ENCODE measurements at regions not wholly inside any gene's neighbourhood (a gene's known extent, or its start where the extent isn't known, plus 50 kb on each side); places are given as distances from the start of the nearest gene placed in this dataset.

GRCh38 chr13:85445534-85445933 lies 353.7 kb downstream of the SLITRK6 start:
- DNase-seq: no peak

- no peak for DNase-seq
Observed at GRCh38 chr13:85441975-85442374, 357.2 kb downstream of the SLITRK6 start.

DNA sequence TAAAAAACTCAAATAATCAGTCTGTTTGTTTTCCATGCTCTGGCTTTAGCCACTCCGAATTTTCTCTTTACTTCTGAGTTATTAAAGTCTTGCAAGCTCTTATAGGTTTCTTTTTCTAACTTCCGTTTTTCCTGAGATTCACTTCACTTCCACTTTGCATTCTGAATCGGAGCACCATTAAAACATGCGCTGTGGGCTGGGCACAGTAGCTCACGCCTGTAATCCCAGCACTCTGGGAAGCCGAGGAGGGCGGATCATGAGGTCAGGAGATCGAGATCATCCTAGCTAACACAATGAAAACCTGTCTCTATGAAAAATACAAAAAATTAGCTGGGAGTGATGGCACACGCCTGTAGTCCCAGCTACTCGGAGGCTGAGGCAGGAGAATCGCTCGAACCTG lies 357.9 kb downstream of the SLITRK6 start:
- DNase-seq: peak; percentile 8

DNA sequence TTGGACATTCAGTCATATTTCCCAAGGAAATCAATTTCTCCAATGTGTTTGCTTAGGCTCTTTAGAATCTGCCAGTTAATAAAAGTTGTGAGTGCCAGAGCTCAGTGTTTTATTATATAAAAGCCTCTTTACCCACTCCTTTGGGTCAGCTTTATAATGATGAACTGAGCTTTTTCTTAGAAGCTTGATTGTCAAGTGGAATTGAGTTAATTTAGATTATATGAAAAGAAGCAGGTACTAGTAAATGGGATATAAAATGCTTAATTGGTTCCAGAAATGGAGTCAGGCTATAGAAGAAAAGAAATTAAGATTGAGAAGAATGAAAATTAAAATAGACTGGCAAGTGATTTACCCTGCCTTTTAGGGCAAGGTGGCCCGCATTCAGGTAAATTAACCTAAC lies 363.2 kb downstream of the SLITRK6 start:
- DNase-seq: no peak

DNA sequence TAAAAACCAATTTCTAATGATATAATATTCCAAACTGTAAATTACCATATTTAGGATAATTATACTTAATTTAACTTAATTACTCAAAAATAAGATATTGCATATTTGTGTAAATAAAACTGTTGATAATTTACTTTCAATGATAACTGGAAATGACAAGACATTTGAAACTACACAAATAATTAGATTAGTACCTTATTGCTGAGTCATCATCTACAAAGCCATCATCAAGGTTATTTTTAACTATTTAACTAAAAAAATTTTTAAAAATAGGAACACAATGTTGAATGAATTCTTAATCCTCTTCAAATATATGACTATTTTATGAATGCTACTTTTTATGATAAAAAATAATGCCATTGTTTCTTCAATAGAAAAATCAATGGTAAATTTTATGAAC lies 364.3 kb downstream of the SLITRK6 start:
- no peak for DNase-seq

- no peak for DNase-seq
Observed at GRCh38 chr13:85432881-85433280, 366.3 kb downstream of the SLITRK6 start.

- DNase-seq: no peak
Observed at GRCh38 chr13:85431720-85432119, 367.5 kb downstream of the SLITRK6 start.

- no peak for DNase-seq
Observed at GRCh38 chr13:85430216-85430794, 368.9 kb downstream of the SLITRK6 start.

GRCh38 chr13:85427416-85427815 lies 371.8 kb downstream of the SLITRK6 start:
- no peak for DNase-seq

DNA sequence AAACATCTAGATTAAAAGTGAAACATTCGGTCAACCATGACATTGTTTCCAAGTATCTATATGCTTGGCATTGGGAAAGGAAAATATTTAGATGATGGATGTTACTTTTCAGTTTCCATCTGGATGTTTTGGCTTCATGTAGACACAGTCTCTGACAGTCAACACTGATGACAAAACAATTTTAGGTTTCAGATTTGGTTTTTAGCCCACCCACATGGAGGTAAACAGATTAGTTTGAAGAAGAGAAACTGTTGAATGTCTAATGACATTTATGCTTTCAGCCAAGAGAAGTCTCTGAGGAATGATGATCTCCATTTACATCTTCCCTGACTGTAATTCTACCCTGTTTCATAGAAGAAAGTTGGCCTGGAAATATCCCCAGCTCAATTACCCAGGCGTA lies 379.1 kb downstream of the SLITRK6 start:
- DNase-seq: no peak

GRCh38 chr13:85419611-85420010 lies 379.6 kb downstream of the SLITRK6 start:
- DNase-seq: no peak

DNA sequence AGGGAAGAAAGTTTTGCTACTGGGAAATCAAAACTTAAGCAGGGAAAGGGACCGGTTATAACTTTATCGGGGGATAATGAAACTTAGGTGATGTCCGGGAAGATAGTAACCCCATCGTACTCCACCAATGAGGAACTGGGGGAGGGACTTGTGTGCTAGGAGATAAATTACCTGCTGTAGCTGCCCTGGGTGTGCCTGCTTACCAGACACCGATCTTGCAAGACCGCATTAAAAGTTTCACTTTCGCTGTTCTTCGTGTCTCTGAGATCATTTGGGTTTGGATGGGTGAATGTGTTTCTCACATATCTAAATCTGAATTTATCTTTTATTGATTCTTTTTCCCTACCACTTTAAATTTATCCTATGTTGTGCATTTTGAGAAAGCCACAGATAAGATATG lies 381.4 kb downstream of the SLITRK6 start:
- peak; percentile 70 for DNase-seq

- no peak for DNase-seq
Observed at GRCh38 chr13:85413664-85414063, 385.6 kb downstream of the SLITRK6 start.

DNA sequence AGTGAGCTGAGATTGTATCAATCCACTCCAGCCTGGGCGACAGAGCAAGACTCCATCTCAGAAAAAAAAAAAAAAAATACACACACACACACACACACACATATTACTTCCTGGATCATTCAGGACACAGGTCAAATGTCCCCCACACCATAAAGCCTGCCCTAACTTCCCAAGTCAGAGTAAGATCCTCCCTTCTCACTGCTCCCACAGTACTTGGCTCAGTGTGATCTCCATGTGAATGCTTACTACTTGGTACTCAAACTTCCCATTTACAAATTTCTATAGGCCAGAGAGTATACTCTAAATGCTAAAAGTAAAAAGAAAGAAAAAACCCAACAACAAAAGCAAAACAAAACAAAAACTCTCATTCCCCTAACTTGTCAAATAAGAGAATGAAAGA lies 386.8 kb downstream of the SLITRK6 start:
- DNase-seq: no peak

- no peak for DNase-seq
Observed at GRCh38 chr13:85411591-85411990, 387.6 kb downstream of the SLITRK6 start.

DNA sequence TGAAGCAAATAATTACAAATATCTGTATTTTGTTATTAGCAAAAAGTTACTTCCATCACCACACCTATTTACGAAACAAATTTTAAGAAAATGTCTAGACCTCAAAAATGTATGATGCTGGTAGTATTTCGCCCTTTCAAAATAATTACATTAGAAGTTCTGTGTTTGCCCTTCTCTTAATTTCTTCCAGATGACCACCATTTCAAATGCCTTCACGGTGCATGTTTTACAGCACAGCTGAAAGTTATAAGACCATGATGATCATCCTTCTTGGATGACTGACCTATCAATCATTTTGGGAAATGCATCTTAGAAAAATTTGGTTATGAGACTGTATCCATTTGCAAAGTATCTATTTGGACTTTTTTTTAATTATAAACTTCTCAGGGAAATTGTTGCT lies 390.8 kb downstream of the SLITRK6 start:
- DNase-seq: no peak

GRCh38 chr13:85406269-85406975 lies 392.8 kb downstream of the SLITRK6 start:
- no peak for DNase-seq

DNA sequence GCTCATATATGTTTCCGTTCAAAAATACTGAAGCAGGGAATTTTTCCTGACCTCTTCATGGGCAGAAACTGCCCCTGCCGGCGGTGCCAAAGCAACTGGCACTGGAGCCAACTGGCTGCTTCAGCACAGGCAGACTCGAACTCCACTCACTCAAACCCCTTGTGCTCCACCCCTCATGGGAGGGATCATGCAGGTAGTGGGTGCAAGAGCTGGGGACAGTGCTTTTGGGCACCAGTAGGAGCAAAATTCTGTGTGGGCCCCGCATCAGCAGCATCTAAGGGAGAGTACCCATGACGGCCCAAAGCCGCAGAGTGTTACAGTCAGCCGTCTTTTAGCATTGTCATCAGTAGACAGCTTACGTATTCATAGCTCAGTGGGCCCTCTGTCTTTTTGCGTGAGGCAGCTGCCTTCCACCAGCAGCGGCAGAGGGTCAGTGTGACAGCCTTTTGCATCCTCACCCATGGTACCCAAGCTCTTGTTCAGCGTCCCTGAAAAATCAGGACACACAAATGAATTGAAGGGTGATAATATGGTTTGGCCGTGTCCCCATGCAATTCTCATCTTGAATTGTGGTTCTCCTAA lies 393.8 kb downstream of the SLITRK6 start:
- no peak for DNase-seq

DNA sequence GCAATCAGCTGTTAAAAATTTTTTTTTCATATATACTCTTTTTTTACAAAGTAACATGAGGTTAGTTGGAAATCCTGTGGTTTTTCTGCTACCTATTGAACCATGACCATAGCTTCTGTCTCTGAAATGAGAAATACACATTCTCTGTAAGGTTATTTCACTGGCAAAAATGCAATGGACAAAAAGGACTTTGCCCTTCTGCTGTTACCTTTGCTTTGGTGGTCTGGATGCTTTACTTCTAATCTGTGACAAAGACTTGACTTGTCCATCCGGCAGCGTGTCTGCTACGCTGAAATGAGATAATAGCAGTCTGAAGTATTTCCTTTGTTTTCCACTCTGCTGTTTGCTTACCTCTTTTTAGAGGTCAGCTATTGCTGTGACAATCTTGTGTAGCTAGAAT lies 412.8 kb downstream of the SLITRK6 start:
- peak; percentile 48 for DNase-seq

DNA sequence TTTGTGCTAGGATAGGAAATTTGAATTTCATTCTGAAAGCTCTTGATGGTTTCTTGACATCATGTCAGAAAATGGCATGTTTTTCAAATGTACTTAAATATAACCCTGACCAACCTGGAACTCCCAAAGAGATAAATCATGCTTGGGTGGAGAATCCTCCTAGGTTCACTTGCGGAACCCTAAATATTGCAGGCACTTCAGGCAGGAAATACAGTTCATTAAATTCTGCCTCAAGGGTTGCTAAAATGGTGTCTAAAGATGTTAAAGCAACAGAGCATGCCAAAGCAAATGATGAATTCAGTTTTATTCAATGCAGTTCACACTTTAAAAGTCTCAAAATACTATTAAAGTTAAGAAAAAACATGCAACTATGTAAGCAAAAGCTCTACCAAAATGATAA lies 415.9 kb downstream of the SLITRK6 start:
- no peak for DNase-seq

GRCh38 chr13:85381082-85381481 lies 418.1 kb downstream of the SLITRK6 start:
- no peak for DNase-seq

- DNase-seq: no peak
Observed at GRCh38 chr13:85379991-85380390, 419.2 kb downstream of the SLITRK6 start.

GRCh38 chr13:85379433-85379832 lies 419.8 kb downstream of the SLITRK6 start:
- peak; percentile 79 for DNase-seq

DNA sequence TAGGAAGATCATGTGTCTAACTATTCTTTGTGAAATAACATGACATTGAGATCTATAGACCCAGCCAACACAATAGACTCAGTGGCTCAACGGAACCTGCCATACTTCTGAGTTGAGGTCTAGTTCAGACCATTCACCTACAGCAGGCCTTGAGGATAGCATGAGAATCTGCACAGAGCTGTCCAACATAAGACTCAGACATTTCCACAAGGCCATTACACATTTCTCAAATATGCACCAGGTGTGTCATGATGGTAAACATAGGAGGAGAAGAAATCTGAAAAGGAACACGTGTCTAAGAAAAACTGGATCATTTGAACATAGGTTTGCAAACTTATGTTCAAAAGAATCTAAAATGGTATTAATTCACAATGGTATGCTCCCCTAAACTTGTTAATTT lies 421.4 kb downstream of the SLITRK6 start:
- DNase-seq: no peak

DNA sequence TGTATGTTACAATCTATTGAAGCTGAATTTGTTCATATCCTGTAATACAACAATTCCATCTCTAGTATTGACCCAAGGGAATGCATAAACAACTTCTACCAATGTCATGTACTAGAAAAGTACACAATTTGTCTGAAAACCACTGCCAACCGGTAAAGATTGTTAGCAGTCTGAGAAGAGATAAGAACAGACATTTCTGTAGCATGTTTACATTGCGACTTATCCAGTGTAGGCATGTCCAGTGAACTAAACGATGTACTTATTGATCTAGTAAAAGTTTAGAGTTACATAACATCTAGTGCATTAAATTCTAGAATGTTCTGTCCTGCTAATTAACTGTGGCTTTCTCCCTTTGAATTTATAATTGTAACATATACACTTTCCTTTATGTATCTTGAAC lies 425.9 kb downstream of the SLITRK6 start:
- DNase-seq: no peak

Measured in OCI-M1 (cell line).